LNCAP (cell line): ENCODE measurements at regions not wholly inside any gene's neighbourhood (a gene's known extent, or its start where the extent isn't known, plus 50 kb on each side); places are given as distances from the start of the nearest gene placed in this dataset.

Experiments used
- CTCF ChIP-seq: fragments of 450-650 bp; IDR thresholded peaks from 2 replicates; pipeline ENCODE4 v1.5.1; 2017; ENCODE audit warnings: mild to moderate bottlenecking

- TF ChIP-seq CTCF: no peak
These were observed 116.2 kb downstream of the RND3 start for GRCh38 chr2:150371044-150371818.

GRCh38 chr2:150370561-150370960 lies 116.9 kb downstream of the RND3 start:
- no peak for TF ChIP-seq CTCF

GRCh38 chr2:150369862-150370261 lies 117.6 kb downstream of the RND3 start:
- no peak for TF ChIP-seq CTCF

- TF ChIP-seq CTCF: no peak
These were observed 129.0 kb downstream of the RND3 start for GRCh38 chr2:150358468-150358807.

GRCh38 chr2:150357770-150358467 lies 129.5 kb downstream of the RND3 start:
- TF ChIP-seq CTCF: no peak

- TF ChIP-seq CTCF: no peak
These were observed 132.0 kb downstream of the RND3 start for GRCh38 chr2:150355440-150355839.

- TF ChIP-seq CTCF: no peak
These were observed 134.1 kb downstream of the RND3 start for GRCh38 chr2:150353376-150353775.
